H1 (cell line): ENCODE measurements at regions not wholly inside any gene's neighbourhood (a gene's known extent, or its start where the extent isn't known, plus 50 kb on each side); places are given as distances from the start of the nearest gene placed in this dataset.

ENCODE experiments used
- RAD21 ChIP-seq, 2 experiments: IDR thresholded peaks in 1 of 2; conservative IDR thresholded peaks in 1 of 2; 2 replicates each; pipeline ENCODE4 v1.6.1; 2011; ENCODE audit warnings: low read depth in 2 of 2, low read length in 2 of 2, improper control_type of control experiment in 1 of 2, inconsistent platforms in 1 of 2, mild to moderate bottlenecking in 1 of 2, moderate library complexity in 1 of 2
- TAF1 ChIP-seq: IDR thresholded peaks from 2 replicates; pipeline ENCODE4 v1.6.1; 2011; ENCODE audit warnings: mild to moderate bottlenecking, low read depth, low read length
- YY1 ChIP-seq: IDR thresholded peaks from 2 replicates; pipeline ENCODE4 v1.6.1; 2011; ENCODE audit warnings: low read depth, mild to moderate bottlenecking, low read length

- TF ChIP-seq RAD21 (IDR thresholded peaks at IDR 0.05 in 1 of 2, conservative IDR thresholded peaks at IDR 0.05 in 1 of 2; ENCODE audit: low read depth in 2 of 2, low read length in 2 of 2) (no peak), YY1 (no peak), TAF1 (no peak)
Observed at GRCh38 chr9:85439791-85440190, 302.0 kb downstream of the AGTPBP1 start.
